ENCODE measurements at regions not wholly inside any gene's neighbourhood (a gene's known extent, or its start where the extent isn't known, plus 50 kb on each side); places are given as distances from the start of the nearest gene placed in this dataset.

DNA sequence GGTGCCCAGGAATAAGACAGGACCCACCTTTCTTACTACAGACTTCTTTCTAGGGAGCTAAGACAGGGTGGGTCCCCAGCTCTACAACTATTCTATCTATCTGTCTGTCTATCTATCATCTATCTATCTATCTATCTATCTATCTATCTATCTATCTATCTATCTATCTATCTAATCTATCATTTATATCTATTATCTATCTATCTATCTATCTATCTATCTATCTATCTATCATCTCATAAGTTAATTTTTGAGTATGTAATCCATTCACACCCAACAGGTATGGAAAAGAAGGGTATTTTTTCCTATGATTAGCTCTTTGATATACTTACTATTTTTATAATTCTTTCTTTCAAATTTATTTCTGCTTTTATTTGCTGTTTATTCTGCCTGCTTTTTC is 55.9 kb downstream of the BAMBI start:
- no peak overlapping the region for H3K9ac ChIP-seq (ENCODE audit: low read length)

DNA sequence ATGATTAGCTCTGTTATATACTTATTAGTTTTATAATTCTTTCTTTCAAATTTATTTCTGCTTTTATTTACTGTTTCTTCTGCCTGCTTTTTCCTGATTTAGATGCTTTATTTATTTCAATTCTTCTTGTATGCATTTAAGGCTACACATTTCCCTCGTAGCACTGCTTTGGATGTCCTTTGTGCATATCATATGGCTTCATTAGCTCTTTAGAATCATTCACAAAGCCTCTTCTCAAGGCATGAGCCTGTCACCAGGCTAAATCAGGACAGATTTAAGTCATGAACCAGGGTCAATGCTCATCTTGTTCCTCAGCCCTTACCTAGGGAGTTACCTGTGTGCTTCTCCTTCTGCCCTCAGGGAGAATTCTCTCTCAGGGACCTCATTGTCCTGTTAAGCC is 56.3 kb downstream of the BAMBI start:
- Histone ChIP-seq H3K4me3 (ENCODE audit: low read length) (no peak overlapping the region), H3K27ac (ENCODE audit: low read length) (no peak overlapping the region), H3K9ac (ENCODE audit: low read length) (no peak overlapping the region), H3K36me3 (ENCODE audit: control insufficient read depth, low read depth, low read length) (no peaks in the 10 kb centered on the region), H3K27me3 (ENCODE audit: control insufficient read depth, insufficient read depth, low read length) (no peaks in the 10 kb centered on the region), H3K9me3 (ENCODE audit: control insufficient read depth, low read depth, low read length) (no peaks in the 10 kb centered on the region), H3K4me1 (ENCODE audit: control insufficient read depth, low read depth, low read length) (peaks cover 5% of the 10 kb centered on the region)

More for the DNA sequence above, 55.9 kb downstream of the BAMBI start:
- Histone ChIP-seq H3K36me3 (ENCODE audit: control insufficient read depth, low read depth, low read length) (no peaks in the 10 kb centered on the region), H3K4me3 (ENCODE audit: low read length) (no peak overlapping the region), H3K9me3 (ENCODE audit: control insufficient read depth, low read depth, low read length) (no peaks in the 10 kb centered on the region), H3K27me3 (ENCODE audit: control insufficient read depth, insufficient read depth, low read length) (no peaks in the 10 kb centered on the region), H3K4me1 (ENCODE audit: control insufficient read depth, low read depth, low read length) (peaks cover 5% of the 10 kb centered on the region), H3K27ac (ENCODE audit: low read length) (no peak overlapping the region)

DNA sequence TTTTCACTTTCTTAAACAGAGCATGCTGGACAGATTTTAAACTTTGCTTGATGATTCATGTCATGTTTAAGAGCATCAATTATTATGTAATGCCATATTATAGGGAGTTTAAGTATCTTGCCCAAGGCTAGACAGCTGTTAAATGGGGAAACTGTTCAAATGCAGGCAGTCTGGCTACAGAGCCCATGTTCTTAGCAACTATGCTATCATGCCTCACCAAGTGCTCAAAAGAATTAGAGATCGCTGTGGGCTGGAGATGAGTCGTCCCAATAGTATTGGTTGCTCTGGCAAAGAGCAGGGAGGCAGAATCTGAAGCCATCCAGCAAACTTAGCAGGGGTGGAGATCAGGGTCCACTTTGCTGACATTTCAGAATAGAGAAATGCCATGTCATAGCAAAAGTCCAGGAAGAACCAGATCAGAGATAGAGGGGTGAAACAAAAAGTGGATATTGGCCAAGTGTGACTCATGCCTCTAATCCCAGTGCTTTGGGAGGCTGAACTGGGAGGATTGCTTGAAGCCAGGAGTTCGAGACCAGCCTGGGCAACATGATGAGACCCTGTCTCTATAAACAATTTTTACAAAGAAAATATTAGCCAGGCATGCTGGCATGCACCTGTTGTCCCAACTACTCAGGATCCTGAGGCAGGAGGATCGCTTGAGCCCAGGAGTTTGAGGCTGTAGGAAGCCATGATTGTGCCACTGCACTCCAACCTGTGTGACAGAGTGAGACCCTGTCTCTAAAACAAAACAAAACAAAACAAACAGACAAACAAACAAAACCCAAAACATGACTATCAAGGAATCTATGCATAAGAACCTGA is 57.8 kb downstream of the BAMBI start:
- Histone ChIP-seq H3K27me3 (ENCODE audit: control insufficient read depth, insufficient read depth, low read length) (no peaks in the 10 kb centered on the region), H3K27ac (ENCODE audit: low read length) (no peak overlapping the region), H3K36me3 (ENCODE audit: control insufficient read depth, low read depth, low read length) (no peaks in the 10 kb centered on the region), H3K4me1 (ENCODE audit: control insufficient read depth, low read depth, low read length) (peaks cover 5% of the 10 kb centered on the region), H3K9ac (ENCODE audit: low read length) (no peak overlapping the region), H3K9me3 (ENCODE audit: control insufficient read depth, low read depth, low read length) (no peaks in the 10 kb centered on the region), H3K4me3 (ENCODE audit: low read length) (no peak overlapping the region)

DNA sequence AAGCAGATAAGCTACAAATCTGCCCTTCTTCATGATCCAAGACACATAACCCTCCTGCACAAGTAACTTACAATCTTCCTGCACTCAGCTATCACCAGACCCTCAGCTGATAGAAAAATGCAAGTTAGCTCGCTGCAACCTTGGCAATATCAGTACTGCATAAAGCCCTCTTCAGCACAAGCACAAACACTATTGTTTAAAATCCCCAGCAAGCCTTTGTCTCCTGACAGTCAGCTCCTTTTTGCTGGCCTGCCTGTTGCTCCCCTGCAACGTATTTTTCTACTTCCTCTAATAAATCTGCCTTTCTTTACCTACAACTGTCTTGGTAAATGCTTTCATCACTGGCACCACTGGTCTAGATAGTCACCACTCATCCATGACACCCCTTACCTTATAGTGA is 59.8 kb downstream of the BAMBI start:
- H3K9me3 ChIP-seq (ENCODE audit: control insufficient read depth, low read depth, low read length): no peaks in the 10 kb centered on the region
- H3K4me1 ChIP-seq (ENCODE audit: control insufficient read depth, low read depth, low read length): peaks cover 5% of the 10 kb centered on the region
- no peak overlapping the region for H3K4me3 ChIP-seq (ENCODE audit: low read length)
- no peaks in the 10 kb centered on the region for H3K36me3 ChIP-seq (ENCODE audit: control insufficient read depth, low read depth, low read length)
- no peak overlapping the region for H3K9ac ChIP-seq (ENCODE audit: low read length)
- no peaks in the 10 kb centered on the region for H3K27me3 ChIP-seq (ENCODE audit: control insufficient read depth, insufficient read depth, low read length)
- H3K27ac ChIP-seq (ENCODE audit: low read length): no peak overlapping the region

DNA sequence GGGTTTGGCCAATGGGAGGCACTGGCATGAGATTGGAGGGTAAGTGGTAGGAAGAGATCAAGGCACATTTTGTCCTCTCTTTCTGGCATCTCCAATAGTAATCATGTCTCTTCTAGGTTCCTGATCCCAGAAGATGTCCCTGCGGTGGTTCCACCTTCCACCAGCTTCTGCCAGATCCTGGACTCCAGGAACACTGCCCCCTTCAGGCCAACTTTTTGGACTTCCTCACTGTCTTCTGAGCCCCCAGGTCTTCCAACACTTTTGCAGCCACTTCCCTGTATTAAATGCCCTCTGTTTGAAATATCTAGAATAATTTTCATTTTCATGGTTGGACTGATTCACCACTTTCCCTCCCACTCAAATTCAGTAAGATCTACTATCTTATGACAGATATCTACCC is 60.9 kb downstream of the BAMBI start:
- Histone ChIP-seq H3K4me1 (ENCODE audit: control insufficient read depth, low read depth, low read length) (peaks cover 5% of the 10 kb centered on the region), H3K27me3 (ENCODE audit: control insufficient read depth, insufficient read depth, low read length) (no peaks in the 10 kb centered on the region), H3K27ac (ENCODE audit: low read length) (no peak overlapping the region), H3K9ac (ENCODE audit: low read length) (no peak overlapping the region), H3K36me3 (ENCODE audit: control insufficient read depth, low read depth, low read length) (no peaks in the 10 kb centered on the region), H3K4me3 (ENCODE audit: low read length) (no peak overlapping the region), H3K9me3 (ENCODE audit: control insufficient read depth, low read depth, low read length) (no peaks in the 10 kb centered on the region)

DNA sequence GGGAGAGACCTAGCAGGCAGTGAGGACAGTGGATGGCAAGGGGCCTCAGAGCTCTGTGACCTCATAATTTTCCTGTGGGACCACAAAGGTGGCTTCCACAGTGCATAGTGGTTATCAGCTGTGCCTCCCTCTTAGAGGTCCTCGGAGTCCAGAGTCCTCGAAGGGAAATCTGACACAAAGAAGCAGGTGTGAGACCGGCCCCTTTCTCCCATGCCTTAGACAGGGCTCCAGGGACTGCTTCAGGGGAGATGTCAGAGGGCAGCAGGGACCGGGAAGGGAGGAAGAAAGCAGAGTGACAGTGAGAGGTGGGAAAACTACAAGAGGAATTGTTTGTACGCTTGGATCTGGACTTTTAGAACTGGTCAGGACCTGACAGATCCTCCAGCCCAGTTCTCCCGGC is 66.3 kb downstream of the BAMBI start:
- H3K36me3 ChIP-seq (ENCODE audit: control insufficient read depth, low read depth, low read length): no peaks in the 10 kb centered on the region
- H3K9me3 ChIP-seq (ENCODE audit: control insufficient read depth, low read depth, low read length): no peaks in the 10 kb centered on the region
- peaks cover 10% of the 10 kb centered on the region for H3K4me1 ChIP-seq (ENCODE audit: control insufficient read depth, low read depth, low read length)
- H3K27me3 ChIP-seq (ENCODE audit: control insufficient read depth, insufficient read depth, low read length): no peaks in the 10 kb centered on the region
- H3K9ac ChIP-seq (ENCODE audit: low read length): no peak overlapping the region
- H3K4me3 ChIP-seq (ENCODE audit: low read length): no peak overlapping the region
- no peak overlapping the region for H3K27ac ChIP-seq (ENCODE audit: low read length)

DNA sequence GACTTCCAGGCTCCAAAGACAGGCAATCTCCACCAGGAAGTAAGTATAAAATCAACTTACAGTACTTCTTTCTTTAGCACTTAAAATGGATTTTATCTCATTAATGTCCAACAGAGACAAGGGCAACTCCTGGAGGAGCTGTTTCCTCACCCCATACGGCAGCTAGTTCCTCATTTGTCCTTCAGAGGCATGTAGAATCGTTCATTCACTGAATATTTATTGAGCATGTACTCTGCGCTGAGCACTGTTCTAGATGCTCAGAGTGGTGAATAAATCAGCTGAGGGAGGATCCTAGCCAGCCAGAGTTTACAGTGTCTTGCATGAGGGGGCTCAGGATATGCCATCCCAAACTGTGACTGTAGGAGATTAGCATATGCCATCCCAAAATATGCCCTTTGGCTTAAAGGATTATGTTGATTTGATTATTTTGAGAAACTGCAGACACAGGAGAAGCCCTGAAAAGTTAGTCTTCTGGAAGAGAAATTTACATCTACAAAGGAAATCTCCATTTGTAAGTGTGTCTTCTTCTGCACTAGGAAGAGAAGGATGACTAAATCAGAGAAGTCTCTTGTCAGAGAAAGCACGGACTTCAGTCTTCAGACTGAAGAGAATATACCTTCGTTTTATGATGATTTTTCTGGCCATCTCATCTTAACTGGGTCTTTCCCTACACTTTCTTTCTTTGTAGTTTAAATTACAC is 66.9 kb downstream of the BAMBI start:
- H3K9ac ChIP-seq (ENCODE audit: low read length): no peak overlapping the region
- H3K4me1 ChIP-seq (ENCODE audit: control insufficient read depth, low read depth, low read length): peaks cover 10% of the 10 kb centered on the region
- no peaks in the 10 kb centered on the region for H3K36me3 ChIP-seq (ENCODE audit: control insufficient read depth, low read depth, low read length)
- no peak overlapping the region for H3K4me3 ChIP-seq (ENCODE audit: low read length)
- no peak overlapping the region for H3K27ac ChIP-seq (ENCODE audit: low read length)
- H3K9me3 ChIP-seq (ENCODE audit: control insufficient read depth, low read depth, low read length): no peaks in the 10 kb centered on the region
- no peaks in the 10 kb centered on the region for H3K27me3 ChIP-seq (ENCODE audit: control insufficient read depth, insufficient read depth, low read length)

DNA sequence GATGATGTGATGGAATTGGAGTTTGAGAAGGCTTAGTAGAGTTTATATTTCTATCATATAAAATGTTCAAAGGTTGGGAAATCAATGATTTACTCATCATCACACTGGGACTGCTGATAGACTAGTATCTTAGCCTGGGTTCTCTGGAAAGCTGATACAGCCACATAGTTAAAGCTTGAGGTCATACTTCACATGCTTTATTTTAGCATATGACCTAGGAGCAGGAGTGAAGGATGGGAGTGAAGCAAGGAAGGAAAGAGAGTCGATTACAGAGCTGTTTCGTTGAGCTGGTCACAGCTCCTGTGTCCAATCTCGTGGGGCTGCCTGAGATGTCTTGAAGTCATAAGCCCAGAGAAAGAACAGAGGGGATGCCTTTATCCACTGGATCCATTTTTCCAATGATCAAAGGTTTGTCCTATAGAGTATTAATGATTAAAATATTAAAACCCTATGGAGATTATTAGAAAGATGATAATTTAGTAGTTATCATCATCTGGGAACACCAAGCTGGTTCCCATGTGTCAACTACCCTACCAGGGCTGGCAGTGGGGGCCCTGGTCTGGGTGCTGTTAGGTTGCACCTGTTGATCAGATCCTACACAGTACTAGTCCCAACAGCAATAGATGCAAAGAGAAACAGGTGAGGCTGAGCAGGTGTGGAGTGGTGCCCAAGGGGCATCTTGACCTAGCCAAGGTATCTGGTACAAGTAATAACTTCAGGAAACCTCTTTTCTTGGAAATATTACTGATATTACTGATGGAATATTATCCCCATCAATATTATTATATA is 77.8 kb downstream of the BAMBI start:
- no peak overlapping the region for H3K4me3 ChIP-seq (ENCODE audit: low read length)
- no peak overlapping the region for H3K9ac ChIP-seq (ENCODE audit: low read length)
- H3K9me3 ChIP-seq (ENCODE audit: control insufficient read depth, low read depth, low read length): no peaks in the 10 kb centered on the region
- H3K27me3 ChIP-seq (ENCODE audit: control insufficient read depth, insufficient read depth, low read length): no peaks in the 10 kb centered on the region
- no peaks in the 10 kb centered on the region for H3K36me3 ChIP-seq (ENCODE audit: control insufficient read depth, low read depth, low read length)
- H3K27ac ChIP-seq (ENCODE audit: low read length): no peak overlapping the region
- no peaks in the 10 kb centered on the region for H3K4me1 ChIP-seq (ENCODE audit: control insufficient read depth, low read depth, low read length)

DNA sequence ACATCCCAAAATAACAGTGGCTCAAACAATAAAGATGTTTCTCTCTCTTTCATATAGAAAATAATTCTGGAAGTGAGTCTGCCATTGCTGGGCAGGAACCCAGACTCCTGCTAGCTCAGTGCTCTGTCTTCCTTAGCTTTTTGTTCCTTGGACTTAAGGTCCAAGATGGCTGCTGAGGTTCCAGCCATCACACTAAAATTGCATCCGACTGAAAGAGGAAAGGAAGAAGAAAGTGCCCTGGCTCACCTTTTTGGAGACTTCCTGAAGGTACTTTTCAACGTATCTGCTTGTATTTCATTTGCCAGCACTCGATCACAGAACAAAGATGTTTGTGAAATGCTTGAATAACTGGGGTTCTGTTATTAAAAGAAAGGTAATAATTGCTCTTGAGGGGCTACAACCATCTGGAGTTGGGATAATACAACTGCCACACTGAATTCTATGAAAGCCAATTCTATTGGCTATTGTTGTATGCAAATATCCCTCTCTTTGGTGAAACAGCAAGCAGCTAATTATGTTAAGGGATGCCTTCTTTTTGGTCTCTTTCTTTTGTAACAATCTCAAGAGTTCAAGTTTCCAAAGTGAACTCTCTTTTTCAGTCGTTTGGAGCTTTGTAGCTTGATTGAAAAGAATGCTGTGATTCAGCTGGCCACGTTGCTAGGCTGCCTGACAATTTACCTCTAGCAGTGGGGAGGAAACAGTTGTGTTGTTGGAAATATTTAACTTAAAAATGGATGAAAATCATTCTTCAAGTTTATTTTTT is 83.9 kb downstream of the BAMBI start:
- no peaks in the 10 kb centered on the region for H3K27me3 ChIP-seq (ENCODE audit: control insufficient read depth, insufficient read depth, low read length)
- H3K9me3 ChIP-seq (ENCODE audit: control insufficient read depth, low read depth, low read length): no peaks in the 10 kb centered on the region
- H3K27ac ChIP-seq (ENCODE audit: low read length): no peak overlapping the region
- H3K36me3 ChIP-seq (ENCODE audit: control insufficient read depth, low read depth, low read length): no peaks in the 10 kb centered on the region
- no peak overlapping the region for H3K4me3 ChIP-seq (ENCODE audit: low read length)
- peak overlapping the region; percentile 52 for H3K9ac ChIP-seq (ENCODE audit: low read length)
- peaks cover 22% of the 10 kb centered on the region for H3K4me1 ChIP-seq (ENCODE audit: control insufficient read depth, low read depth, low read length)

DNA sequence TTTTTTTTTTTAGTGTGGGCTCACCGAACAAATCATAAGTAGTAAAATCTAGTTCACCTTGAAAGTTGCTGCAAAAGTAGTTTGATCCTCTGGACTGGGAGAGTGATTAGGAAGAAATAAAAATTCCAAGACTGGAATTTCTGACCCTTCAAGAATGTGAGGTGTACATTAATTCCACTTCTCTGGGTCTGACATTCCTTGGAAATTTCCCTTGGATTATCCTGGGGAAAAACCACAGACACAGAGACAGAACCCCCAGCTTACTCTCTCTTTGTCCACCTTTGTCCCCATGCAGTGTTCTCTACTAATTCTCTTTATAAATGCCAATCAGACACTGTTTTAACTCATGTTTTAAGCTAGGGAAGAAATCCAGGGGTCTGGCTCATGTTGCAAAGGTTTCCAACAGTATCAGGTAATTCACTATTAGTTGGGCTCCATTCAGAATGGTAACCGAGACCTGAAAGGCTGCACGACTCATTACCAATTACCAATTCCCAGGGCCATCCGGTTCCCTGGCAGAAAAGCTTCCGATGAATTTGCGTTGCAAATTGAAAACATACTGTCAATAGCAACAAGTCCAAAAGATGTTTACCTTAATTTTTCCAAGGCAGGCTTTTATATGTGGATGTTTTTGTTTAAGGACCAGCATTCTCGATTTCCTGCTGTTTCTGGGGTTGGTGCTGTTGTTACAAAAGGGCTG is 86.3 kb downstream of the BAMBI start:
- H3K9me3 ChIP-seq (ENCODE audit: control insufficient read depth, low read depth, low read length): no peaks in the 10 kb centered on the region
- no peak overlapping the region for H3K27ac ChIP-seq (ENCODE audit: low read length)
- H3K9ac ChIP-seq (ENCODE audit: low read length): no peak overlapping the region
- H3K27me3 ChIP-seq (ENCODE audit: control insufficient read depth, insufficient read depth, low read length): no peaks in the 10 kb centered on the region
- H3K36me3 ChIP-seq (ENCODE audit: control insufficient read depth, low read depth, low read length): no peaks in the 10 kb centered on the region
- H3K4me3 ChIP-seq (ENCODE audit: low read length): no peak overlapping the region
- peaks cover 22% of the 10 kb centered on the region for H3K4me1 ChIP-seq (ENCODE audit: control insufficient read depth, low read depth, low read length)

Data from iPS-18a (cell line).